NCI-H226 (cell line): ENCODE measurements at regions not wholly inside any gene's neighbourhood (a gene's known extent, or its start where the extent isn't known, plus 50 kb on each side); places are given as distances from the start of the nearest gene placed in this dataset.
"Not testable (repeated sequence)": the region's sequence is repeated elsewhere in the genome, so short reads cannot be mapped to it uniquely, and the experiment has no call there.

Experiments used
- DNase-seq: peaks from one replicate; pipeline ENCODE4 v3.0.0-alpha.2; 2015

DNA sequence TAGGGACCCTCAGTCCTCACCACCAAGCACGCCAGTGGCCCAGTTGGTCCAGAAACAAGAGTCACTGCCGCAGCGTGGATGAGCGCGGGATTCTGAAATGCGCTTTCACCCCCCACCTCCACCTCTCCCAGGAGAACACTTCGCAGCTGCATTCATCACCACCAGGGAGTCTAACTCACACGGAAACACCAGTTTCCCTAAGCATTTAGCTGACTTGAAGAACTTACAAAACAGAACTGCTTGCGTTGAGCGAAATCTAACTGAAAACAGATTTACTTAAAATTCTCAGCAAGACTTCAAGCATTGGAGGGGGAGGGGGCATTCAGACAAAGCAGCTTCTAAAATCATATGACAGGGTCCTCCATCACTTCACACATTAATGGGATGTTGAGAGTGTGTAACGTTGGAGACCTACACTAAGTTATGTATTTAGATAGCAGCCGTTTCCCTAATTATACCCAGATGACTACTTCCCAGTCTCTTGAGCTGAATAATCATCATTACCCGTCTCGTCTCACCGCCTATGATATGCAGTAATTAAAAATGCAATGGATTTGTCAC, 258.2 kb upstream of the IRS2 start:
- DNase-seq = no peak

DNA sequence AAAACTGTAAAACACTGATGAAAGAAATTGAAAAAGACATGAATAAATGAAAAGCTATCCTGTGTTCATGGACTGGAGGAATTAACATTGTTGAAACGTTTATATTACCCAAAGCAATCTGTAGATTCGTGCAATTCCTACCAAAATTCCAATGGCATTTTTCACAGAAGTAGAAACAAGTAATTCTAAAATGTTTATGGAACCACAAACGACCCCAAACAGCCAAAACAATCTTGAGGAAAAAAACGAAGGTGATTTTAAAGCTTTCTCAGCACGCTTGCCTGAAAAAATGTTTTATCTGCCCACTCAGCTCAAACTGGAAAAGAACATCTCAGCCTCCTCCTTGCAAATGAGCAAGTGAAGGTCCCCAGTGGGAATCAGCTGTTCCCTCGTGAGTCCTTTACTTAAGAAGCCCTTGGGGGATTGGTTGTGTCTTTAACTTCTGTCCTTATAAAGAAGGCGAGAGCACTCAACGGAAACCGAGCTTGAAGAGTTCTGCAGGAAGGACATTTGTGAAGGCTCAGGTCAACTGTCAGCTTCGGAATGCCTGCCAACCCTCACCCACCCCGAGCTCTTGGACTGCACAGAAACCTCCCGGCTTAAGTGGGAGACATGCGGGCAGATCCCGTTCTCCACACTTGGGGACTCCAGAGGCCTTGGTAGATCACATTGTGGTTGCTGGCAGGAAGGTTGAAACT, 256.0 kb upstream of the IRS2 start:
- no peak for DNase-seq

GRCh38 chr13:110041638-110042037, 255.3 kb upstream of the IRS2 start:
- DNase-seq = not testable (repeated sequence)

DNA sequence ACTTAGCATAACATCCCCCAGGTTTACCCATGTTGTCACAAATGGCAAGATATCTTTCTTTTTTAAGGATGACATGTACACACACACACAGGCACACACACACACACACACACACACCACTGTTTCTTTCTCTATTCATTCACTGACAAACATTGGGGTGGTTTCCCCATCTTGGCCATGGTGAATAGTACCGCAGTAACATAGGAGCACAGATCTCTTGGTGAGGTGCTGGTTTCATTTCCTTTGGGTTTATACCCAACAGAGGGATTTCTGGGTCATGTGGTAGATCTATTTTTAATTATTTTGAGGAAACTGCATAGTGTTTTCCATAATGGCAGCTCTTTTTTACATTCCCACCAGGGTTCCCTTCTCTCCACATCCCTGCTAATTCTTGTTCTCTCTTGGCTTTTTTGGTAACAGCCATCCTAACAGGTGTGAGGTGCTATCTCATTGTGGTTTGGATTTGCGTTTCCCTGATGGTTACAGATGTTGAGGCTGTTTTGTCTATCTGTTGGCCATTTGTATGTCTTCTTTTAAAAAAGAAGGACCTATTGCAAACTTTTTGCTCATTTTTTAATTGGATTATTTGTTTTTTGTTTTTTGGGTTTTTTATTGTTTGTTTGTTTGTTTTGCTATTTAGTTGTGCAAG, 251.7 kb upstream of the IRS2 start:
- no peak for DNase-seq

DNA sequence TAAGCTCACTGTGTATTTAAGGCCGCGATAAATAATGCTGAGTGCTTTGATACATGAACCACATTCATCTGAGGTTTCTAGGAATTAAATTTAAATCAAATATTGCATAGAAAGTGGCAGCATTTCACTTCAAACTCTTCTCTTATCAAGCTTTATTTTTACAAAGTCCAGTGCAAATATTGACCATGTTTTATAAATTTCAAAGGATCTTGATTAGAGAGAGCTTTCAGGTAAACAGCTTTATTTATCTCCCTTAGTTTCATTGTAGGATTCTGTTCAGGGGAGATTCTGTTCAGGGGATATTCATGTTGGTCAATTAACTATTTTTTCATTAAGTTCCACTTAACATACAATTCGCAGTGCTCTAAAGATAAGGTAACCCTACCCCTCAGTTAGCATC, 249.7 kb upstream of the IRS2 start:
- no peak for DNase-seq

- no peak for DNase-seq
Measured at GRCh38 chr13:110034031-110034549, 247.7 kb upstream of the IRS2 start.

- DNase-seq = no peak
Measured at GRCh38 chr13:110032969-110033368, 246.6 kb upstream of the IRS2 start.

- DNase-seq = no peak
Measured at GRCh38 chr13:110030394-110030928, 244.1 kb upstream of the IRS2 start.

DNA sequence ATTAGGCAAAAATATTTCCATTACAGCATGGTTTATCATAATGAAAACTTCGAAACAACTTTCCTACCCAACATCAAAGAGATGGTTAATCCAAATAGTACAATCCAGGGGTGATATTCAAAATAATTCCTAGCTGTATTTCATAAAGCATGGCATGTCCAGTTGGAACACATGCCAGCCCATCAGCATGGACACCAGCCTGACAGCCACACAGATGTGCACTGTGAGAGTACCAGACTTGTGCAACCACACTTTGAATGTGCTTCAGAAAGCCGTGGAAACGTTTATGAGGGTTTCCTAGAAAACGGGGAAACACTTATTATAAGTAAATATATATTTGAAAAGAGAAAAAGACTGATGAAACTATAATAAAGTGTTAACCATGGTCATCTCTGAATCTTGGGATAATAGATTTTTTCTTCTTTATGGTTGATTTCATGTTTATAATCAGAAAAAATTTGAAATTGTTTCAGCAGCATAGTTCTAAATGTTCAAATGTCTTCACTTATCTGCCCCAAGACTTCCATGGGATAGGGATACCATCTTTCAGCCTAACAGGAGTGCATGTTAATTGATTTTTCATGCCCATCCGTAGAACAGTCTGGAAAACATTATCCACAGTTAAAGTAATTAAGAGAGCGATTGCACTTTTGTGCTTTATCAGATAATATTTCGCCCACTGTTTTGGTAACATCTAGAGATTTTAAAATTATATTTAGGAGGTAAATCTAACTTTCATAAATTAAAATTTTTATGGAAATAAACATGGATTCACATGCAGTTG, 242.6 kb upstream of the IRS2 start:
- DNase-seq = no peak

GRCh38 chr13:110028311-110028710, 241.9 kb upstream of the IRS2 start:
- DNase-seq = no peak

- DNase-seq = no peak
Measured at GRCh38 chr13:110027470-110028240, 241.3 kb upstream of the IRS2 start.

- no peak for DNase-seq
Measured at GRCh38 chr13:110024645-110024980, 238.2 kb upstream of the IRS2 start.

GRCh38 chr13:110023729-110024644, 237.6 kb upstream of the IRS2 start:
- no peak for DNase-seq

GRCh38 chr13:110018009-110018408, 231.6 kb upstream of the IRS2 start:
- peak; percentile 47 for DNase-seq

DNA sequence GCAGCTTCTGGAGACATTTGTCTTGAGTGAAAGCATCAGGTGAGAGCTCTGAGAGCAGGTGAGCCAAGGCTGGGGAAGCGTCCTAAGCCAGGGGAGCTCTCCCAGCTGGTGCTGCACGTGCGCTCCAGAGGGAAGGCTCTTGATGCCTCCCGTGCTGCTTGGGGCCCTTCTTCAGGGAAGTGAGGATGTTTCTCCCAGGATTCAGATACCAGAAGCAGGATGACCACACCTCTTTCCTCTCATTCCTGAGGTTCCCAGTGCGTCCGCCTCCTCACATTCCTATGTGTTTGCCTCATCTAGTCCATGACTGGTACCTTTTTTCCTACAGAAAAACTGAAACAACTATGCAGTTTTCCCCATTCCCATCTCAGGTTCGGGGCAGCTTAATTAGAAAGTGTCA, 231.0 kb upstream of the IRS2 start:
- peak; percentile 96 for DNase-seq

DNA sequence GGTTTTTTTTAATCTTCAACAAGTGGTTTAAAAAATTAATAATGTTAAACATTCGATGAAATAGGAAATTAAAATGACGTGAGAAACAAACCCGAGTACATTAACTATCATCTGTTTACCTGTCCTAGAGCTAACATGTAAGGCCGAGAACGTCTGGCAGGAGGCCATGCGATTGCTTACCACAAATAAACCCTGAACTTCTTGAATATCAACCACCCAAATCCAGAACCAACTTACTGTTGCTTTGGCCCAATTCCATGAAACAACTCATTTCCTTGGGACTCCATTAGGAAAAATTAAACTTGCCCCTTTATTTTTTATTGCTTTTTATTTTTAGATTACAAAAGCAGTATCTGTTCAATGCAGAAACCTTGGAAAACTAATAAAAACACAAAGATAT, 228.9 kb upstream of the IRS2 start:
- DNase-seq = peak; percentile 18

- DNase-seq = no peak
Measured at GRCh38 chr13:110014719-110015118, 228.3 kb upstream of the IRS2 start.

- peak; percentile 91 for DNase-seq
Measured at GRCh38 chr13:110012102-110012739, 225.8 kb upstream of the IRS2 start.

GRCh38 chr13:110010404-110011138, 224.2 kb upstream of the IRS2 start:
- peak; percentile 76 for DNase-seq

- DNase-seq = no peak
Measured at GRCh38 chr13:110008816-110009215, 222.4 kb upstream of the IRS2 start.
